ENCODE measurements at regions not wholly inside any gene's neighbourhood (a gene's known extent, or its start where the extent isn't known, plus 50 kb on each side); places are given as distances from the start of the nearest gene placed in this dataset.

DNA sequence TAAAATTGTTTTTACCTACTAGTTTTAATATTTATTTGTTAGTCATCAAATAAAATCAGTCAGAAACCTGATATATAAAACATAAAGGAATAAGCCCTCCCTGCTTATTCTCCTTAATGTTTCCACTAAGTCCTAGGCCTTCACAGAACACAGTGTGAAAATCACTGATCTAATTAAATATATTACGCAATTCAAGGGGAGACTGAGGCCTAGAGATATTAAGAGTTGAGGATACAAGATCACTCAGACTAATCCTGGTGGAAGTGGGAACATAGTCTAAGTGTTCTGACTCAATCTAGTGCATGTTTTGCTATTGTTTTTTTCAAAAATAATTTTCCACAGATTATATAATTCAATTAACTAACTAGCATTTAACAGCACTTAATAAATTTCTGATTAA, 401.1 kb downstream of the SLCO4C1 start:
- no peak overlapping the region for H2BK15ac ChIP-seq (ENCODE audit: low read depth, low read length)
- H3K4ac ChIP-seq (ENCODE audit: low read depth, low read length): no peak overlapping the region
- Mint-ChIP-seq H3K9me3 (no peaks in the 10 kb centered on the region), H3K27me3 (ENCODE audit: low read depth) (no peaks in the 10 kb centered on the region), H3K27ac (no peak overlapping the region), H3K4me1 (peaks cover 7 to 8% of the 10 kb centered on the region in 2 experiments; a peak in 3 of 4 replicates), H3K4me3 (no peak overlapping the region), H3K36me3 (ENCODE audit: insufficient read depth in 1 of 3, low read depth in 3 of 3) (no peaks in the 10 kb centered on the region)
- H3K9me3 ChIP-seq (ENCODE audit: control insufficient read depth, low read depth, low read length): no peaks in the 10 kb centered on the region
- no peaks in the 10 kb centered on the region for H3K79me2 ChIP-seq (ENCODE audit: insufficient read depth, low read length)
- H3K27ac ChIP-seq (ENCODE audit: insufficient read length, low read depth, low read length): no peak overlapping the region
- no peak overlapping the region for H3K23ac ChIP-seq (ENCODE audit: insufficient read length, low read depth, low read length)
- no peaks in the 10 kb centered on the region for H3K27me3 ChIP-seq (ENCODE audit: insufficient read depth, low read length)
- H3K14ac ChIP-seq (ENCODE audit: insufficient read depth, low read length): no peak overlapping the region
- no peaks in the 10 kb centered on the region for H3K4me1 ChIP-seq (ENCODE audit: insufficient read depth, low read length)
- no peak overlapping the region for H2AK5ac ChIP-seq (ENCODE audit: insufficient read length, low read length)
- H3K79me1 ChIP-seq (ENCODE audit: insufficient read depth, low read depth, low read length, poor library complexity, severe bottlenecking): no peaks in the 10 kb centered on the region
- H3K18ac ChIP-seq (ENCODE audit: insufficient read length, low read depth, low read length): no peak overlapping the region
- H2BK120ac ChIP-seq (ENCODE audit: low read depth, low read length, poor library complexity, severe bottlenecking): no peak overlapping the region
- no peak overlapping the region for H2BK12ac ChIP-seq (ENCODE audit: insufficient read length, low read depth, low read length)
- no CpG with 5 or more reads among the region's 1 CpG for WGBS (ENCODE audit: extremely low coverage, insufficient read length, low lambda C conversion rate)
- H4K20me1 ChIP-seq (ENCODE audit: control insufficient read depth, insufficient read depth, insufficient read length): no peaks in the 10 kb centered on the region
- H3K23me2 ChIP-seq (ENCODE audit: insufficient read length, low read depth, low read length, poor library complexity, severe bottlenecking): no peaks in the 10 kb centered on the region
- no peak overlapping the region for H4K8ac ChIP-seq (replicated peaks; ENCODE audit: insufficient read length, low read depth, low read length)
- H2BK20ac ChIP-seq (ENCODE audit: low read depth, low read length, poor library complexity, severe bottlenecking): no peak overlapping the region
- H2BK5ac ChIP-seq (ENCODE audit: insufficient read length, low read length): no peak overlapping the region
- no peak overlapping the region for H3K56ac ChIP-seq (ENCODE audit: insufficient read length, low read depth, low read length)
- H4K91ac ChIP-seq (ENCODE audit: insufficient read length, low read depth, low read length): no peak overlapping the region
- no peak overlapping the region for H3K4me2 ChIP-seq (ENCODE audit: insufficient read depth, insufficient read length, low read length)
- no peak overlapping the region for H2AFZ ChIP-seq (ENCODE audit: low read length)
- TF ChIP-seq, protein P1, sequence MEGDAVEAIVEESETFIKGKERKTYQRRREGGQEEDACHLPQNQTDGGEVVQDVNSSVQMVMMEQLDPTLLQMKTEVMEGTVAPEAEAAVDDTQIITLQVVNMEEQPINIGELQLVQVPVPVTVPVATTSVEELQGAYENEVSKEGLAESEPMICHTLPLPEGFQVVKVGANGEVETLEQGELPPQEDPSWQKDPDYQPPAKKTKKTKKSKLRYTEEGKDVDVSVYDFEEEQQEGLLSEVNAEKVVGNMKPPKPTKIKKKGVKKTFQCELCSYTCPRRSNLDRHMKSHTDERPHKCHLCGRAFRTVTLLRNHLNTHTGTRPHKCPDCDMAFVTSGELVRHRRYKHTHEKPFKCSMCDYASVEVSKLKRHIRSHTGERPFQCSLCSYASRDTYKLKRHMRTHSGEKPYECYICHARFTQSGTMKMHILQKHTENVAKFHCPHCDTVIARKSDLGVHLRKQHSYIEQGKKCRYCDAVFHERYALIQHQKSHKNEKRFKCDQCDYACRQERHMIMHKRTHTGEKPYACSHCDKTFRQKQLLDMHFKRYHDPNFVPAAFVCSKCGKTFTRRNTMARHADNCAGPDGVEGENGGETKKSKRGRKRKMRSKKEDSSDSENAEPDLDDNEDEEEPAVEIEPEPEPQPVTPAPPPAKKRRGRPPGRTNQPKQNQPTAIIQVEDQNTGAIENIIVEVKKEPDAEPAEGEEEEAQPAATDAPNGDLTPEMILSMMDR (conservative IDR thresholded peaks at IDR 0.05): no peak
- H3K9ac ChIP-seq (ENCODE audit: extremely low read depth, insufficient read length, low read length): no peak overlapping the region
- DNase-seq: no peak
- H4K5ac ChIP-seq (ENCODE audit: insufficient read length, low read depth, low read length): no peak overlapping the region
- H3T11ph ChIP-seq (ENCODE audit: low read length): no peak overlapping the region

All from H9 (cell line).